Fibroblast of upper back skin (primary cell): ENCODE measurements at regions not wholly inside any gene's neighbourhood (a gene's known extent, or its start where the extent isn't known, plus 50 kb on each side); places are given as distances from the start of the nearest gene placed in this dataset.
"Not testable (repeated sequence)": the region's sequence is repeated elsewhere in the genome, so short reads cannot be mapped to it uniquely, and the experiment has no call there.

Source experiments
- DNase-seq: peaks from one replicate; pipeline ENCODE4 v3.0.0-alpha.2; 2013

DNA sequence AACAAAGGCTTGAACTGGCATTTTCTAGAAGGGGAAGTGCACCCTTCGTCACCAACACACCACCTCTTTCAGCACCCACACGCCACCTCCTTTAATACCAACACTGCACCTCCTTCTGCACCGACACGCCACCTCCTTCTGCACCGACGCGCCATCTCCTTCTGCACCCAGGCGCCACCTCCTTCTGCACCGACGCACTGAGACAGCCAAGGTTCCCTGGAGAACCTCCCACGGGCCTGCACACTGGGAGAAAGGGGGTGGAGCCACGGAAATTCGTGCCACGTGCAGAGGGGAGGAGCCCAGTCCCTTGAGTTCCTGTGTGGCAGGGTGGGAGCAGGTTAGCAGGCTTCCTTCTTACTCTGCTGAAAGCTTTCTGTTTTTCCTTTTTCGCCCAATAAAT is 327.9 kb upstream of the C1orf174 start:
- no peak for DNase-seq

DNA sequence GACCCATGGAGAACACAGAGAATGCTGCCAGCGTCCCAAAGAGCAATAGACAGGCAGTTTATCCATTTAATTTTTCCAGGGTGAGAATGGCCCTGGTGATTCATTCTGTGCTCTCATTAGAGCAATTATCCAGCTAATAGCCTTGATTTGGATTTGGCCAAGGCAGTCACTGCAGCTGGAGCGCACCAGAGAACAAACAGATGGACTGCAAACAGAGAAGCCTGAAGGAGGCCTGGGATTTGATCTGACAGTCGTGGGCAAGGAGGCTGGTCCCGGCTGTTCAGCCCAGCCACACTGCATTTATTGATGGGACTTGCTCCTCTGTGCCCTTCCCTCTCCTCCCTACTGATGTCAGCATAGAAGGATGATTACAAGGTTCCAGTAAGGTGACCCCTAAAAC is 353.9 kb upstream of the C1orf174 start:
- DNase-seq, result no peak

DNA sequence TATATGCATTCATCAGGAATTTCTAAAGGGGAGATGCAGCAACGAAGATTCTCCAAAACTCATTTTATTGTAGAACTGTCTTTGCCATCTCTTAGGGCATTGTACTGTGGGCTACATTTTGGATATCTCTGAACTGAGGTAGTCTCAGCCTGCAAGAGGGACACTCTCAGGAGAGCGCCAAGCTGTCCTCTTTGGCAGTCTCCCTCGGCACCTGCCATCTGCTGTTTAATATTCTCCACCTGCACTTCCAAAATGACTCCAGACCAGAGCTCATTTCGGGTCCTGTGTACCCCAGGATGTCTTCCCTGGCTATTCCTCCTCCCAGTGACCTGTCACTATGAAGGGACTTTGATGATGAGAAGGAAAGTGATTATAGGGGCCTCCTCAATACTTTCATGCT is 356.3 kb upstream of the C1orf174 start:
- no peak for DNase-seq

DNA sequence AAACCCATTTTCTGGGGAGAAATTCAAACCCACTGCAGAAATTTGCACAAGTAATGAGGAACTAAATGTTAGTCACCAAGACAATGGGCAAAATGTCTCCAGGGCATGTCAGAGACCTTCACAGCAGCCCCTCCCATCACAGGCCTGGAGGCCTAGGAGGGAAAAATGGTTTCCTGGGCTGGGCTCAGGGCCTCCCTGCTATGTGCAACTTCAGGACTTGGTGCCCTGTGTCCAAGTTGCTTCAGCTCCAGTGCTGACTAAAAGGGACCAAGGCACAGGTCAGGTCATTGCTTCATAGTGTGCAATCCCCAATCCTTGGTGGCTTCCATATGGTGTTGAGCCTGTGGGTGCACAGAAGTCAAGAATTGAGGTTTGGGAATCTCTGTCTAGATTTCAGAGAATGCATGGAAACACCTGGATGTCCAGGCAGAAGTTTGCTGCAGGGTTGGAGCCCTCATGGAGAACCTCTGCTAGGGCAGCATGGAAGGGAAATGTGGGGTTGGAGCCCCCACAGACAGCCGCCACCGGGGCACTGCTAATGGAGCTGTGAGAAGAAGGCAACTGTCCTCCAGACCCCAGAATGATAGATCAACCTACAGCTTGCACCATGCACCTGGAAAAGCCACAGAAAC is 358.2 kb upstream of the C1orf174 start:
- not testable (repeated sequence) for DNase-seq

DNA sequence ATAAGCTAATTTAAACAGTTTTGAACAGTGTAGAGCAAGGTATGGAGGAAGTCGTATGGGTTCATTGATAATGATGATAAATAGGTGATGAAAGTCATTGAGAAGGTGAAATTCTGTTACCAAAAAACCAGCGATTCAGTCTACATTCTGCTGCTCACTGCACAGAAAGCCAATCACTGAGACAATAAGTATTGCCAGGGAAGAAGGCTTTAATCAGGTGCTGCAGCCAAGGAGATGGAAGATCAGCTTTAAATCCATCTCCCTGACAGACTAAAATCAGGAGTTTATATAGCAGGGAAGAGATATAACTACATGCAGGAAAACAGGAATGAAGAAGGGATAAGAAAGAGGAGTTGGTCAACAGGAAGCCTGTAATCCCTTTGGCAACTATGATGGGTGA is 361.3 kb upstream of the C1orf174 start:
- no peak for DNase-seq

DNA sequence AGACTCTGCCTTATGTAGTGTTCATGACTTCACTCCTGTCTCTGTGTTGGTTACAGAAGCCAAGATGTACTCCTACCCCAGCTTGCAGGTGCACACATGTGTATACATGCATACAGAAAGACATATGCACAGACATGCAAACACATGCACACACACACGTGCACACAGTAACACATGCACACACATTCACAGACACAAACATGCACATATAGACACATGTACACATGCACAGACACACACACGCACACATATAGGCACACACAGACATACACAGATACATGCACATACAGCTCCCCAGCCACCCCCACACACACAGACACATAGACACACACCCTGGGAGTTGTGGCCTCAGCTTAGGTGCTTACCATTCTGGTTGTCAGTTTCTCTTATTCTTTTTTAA is 362.6 kb upstream of the C1orf174 start:
- no peak for DNase-seq

DNA sequence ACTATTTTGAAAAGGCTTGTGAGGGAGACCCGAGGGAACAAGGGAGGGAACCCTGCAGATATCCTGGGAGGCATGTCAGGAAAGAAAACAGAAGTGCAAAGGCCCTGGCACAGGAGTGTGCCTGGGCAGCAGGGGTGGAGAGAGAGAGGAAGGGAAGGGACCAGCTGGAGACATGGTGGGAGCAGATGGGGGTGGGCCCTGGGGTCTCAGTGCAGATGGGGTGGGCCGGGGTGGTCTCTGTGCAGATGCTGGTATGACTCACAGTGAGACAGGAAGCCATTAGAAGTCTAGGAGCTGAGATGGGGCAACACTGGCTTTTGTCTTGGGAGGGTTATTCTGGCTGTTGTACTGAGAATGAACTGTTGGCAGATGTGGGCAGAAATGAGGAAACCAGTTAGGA is 363.6 kb upstream of the C1orf174 start:
- DNase-seq, result no peak

DNA sequence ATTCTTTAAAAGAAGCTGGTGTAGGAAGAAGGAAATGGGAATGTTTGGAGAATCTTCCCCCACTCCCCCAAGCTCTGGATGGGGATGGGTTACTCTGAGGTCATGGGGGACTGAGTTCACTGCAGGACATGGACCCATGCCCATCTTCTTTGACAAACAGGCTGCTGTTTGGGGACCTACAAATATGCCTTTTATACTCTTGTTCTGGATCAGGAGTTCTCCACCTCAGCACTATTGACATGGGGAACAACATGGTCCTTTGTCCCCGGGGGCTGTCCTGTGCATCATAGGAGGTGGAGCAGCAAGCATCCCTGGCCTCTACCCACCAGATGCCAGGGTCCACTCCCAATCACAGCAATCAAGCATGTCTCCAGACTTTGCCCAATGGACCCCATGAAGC is 365.8 kb upstream of the C1orf174 start:
- DNase-seq, result no peak

DNA sequence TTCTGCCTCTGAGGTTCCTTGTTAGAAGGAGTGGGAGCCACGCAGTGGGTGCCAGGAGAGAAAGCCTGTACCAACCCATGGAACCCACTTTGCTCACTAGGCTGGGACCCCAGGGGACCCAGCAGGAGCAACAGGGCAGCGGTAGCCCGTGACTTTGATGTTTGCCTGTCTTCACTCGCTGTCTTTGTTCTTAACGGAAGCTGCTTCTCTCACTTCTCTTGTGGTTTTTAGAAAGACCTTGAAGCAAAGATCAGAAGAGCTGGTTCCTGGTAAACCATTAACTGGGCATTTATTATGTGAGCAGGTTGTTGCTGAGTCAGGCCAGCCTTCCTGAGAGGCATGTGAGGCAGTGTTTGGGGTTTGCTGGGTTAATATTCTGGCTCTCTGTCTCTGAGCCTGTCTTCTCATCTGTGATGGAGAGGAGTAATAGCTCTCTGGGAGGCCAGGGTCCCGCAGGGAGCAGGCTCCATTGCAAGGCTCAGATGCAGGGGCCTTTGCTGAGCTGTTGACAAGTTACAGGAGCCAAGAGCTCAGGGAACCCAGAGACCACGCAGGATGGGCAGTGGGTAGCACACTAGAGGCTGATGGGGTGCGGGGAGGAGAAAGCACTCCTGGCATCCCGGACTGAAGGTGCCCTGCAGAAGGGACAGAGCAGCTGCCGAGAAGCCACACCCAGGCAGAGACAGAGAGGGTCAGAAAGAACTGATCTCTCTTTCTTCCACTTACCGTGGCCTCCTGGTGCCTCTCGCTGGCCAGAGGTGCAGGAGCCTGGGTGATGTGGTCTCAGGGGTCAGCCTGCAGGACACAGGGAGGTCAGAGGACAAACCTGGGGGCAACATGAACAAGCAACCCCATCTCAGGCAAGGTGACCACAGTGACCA is 367.5 kb upstream of the C1orf174 start:
- DNase-seq, result no peak

DNA sequence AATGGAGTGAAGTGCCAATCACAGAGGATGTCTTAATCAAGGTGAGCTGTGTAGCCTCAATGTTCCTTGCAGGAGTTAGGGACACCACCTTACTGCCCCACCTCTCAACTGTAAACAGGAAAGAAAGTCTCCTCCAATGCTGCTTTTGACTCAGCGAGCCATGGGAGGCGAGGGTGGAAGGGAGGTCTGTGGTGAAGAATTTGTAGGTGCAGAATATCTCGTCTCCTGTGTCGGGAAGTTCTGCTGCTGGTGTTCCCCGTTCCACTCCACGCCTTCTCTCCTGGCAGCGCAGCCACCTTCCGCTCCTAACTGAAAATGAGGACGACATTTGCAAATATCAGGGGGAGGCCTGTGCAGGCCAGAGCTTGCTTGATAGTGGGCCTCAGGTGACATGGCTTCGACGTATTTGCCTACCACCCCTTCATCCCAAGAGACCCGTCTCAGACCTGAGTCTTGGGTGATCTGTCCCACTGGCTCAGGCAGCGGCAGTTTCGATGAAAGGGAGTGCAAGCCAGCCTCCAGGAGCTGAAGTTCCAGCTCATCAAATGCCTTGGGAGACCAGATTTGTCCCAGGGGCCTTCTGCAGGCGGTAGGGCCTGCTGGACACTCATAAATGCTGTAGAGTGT is 368.3 kb upstream of the C1orf174 start:
- no peak for DNase-seq

DNA sequence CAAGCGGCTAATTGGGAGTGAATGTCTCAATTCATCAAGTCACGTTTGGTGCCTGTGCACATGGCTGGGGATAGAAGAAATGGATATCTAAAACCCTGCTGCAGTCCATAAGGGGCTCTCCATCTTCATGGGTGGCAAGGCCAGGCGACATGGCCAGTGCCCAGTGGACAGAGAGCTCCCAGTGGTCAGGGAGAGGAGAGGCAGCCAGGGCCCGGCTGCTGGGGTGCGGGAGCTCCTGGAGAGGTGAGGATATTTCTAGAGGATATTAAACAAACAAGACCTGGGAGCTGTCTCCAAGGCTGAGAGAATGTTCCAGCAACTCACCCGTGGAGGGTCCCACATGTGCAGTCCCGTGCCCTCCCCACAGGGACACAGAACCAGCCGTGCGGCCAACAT is 368.8 kb upstream of the C1orf174 start:
- no peak for DNase-seq

DNA sequence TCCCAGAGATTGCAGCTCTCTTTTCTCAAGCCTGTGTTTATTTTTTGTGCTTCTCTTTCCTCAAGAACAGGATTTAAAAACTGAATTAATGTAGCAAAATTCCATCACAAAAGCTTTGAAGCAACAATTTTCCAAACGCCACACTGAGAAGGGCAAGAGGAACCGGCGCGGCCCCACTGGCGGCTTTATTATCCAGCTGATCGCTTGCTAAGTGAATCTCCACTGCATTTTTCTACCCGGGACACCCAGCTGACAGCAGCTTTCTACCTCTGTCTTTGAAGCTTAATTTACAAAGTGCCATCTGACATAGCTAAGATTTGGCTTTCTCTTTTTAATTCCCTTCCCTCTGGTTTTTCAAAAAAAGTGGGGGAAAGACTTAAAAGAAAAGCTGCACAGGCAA is 369.3 kb upstream of the C1orf174 start:
- no peak for DNase-seq

DNA sequence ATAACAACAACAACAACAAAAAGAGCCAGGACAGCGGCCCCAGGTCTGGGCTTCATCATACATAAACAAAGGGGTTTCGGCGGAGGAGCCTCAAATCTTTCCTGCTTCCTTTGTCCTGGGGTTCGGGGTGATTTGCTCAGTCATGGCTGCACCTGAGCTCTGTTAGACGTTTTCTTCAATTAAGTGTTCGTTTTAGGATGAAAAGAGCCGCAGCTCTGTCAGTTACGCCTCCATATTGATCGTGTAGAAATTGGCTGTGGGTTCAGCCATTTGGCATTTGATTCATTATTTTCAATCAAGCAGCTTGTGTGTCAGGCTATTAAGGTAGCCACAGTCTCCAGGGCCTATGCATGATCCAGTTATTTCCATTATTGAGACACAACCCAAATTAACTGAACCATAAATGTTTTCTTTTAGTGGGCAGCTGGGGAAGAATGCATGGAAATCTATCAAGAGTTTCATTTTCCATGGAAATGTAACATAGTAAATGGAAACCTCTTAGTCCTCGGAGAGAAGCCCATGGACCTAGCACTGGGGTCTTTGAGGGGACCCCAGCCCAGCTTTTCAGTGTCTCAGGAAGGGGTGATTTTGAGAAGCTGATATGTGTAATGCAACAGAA is 370.0 kb upstream of the C1orf174 start:
- DNase-seq, result no peak

DNA sequence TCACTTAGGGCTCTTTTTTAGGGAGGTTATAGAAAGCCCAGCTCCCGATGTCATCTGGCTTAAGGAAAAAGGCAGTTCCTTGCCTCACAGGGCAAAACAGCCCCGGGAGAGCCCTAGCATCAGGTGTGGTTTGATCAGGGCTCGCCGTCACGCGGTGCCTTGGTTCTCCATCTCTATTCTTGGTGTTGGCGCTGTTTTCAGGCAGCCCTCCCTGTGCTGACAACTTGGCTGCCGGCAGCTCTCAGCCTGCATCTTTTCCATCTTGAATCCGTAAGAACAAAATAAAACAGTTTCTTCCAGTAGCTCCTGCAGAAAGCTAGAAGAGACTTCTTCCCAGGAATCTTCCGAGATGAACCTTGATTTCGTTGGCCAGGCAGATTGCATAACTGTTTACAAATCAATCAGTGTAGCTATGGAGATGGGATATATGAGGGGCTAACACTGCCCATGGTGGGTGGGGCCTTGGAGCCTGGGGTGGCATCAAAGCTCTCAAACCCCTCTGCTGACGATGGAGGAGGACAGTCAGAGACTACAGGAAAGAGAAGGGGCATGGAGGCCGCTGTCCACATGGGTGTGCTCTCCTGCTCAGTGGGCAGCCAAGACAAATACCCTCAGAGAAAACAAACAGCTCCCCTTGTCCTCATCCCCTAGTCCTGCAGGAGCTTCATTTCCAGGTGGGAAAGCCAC is 370.7 kb upstream of the C1orf174 start:
- no peak for DNase-seq

DNA sequence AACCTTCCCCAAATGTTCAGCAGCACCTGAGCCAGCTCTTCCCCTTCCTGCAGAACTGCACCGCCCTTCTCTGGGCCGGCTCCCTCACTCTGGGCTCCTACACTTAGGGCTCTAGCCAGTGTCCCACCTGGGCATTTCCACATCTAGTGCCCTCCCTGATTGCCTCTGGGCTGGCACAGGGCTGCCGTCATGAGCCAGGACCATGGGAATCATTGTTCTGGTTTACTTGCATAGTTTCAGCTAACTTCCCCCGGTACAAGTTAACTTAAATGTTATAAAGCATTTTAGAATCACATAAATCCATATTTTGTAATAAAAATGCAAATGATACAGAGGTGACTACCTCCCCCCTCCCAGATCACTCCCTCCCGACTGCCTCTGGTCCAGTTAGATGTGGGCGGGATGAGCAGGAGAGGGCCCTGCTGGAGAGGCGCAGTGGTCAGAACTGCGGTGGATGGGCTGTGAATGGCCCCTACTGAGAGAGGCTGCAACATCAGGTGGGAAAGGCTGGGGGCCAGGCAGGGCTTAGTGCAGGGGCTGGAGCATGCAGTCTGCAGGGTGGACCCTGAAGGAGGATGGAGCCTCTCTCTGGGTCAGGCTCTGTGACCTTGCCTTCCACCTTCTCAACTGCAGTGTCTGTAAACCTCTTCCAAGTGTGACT is 371.4 kb upstream of the C1orf174 start:
- DNase-seq, result no peak

DNA sequence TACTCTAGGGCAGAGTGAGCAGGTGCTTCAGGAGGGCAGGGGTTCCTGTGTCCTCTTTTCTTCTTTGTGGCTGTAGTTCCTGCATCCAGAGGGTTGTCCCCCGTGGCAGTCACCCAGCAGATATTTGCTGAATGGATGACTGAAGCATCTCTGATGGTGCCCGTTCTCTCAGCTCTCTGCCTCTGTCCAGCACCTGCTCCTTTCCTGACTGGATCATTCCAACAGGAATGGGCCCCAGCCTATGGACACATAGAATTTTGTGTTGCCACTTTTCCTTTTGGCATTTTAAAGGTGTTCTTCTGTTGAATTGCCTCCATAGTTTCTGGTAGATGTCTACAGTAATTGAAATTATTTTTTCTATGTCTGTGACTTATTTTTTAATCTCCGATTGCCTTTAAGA is 372.5 kb upstream of the C1orf174 start:
- no peak for DNase-seq

DNA sequence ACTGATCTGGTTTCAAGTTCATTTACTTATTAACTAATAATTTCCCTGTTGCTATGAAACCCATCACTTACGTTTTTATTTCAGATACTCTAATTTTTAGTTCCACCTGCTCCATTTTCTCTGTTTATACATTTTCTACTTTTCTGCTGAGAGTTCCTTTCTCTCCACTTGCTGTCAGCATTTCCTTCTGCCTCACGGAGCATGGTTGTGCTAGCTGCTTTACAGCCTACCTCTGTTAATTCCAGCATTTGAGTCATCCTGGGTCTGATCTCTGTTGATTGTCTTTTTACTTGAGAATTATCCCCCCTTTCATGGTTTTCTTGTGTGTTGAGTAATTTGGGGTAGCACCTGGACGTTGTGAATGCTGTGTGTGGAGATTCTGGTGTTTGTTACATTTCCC is 373.2 kb upstream of the C1orf174 start:
- no peak for DNase-seq

DNA sequence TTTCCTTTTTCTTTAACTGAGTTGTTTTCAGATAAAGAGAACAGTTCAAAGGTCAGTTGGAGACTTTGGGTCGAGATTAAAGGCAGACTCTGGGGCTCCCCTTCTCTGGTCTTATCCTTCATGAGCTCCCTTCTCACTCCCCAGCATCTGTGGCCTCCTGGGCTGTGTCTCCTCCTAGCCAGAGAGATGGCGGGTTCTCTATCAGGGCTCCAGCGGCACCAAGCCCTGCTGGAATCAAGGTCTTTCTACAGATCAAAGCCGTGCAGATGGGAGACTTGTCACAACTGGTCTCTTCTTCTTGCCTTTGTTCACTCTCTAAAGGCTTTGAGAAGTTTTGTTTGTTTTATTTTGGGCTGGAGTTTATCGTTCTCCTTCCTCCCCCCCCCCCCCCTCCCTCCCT is 373.7 kb upstream of the C1orf174 start:
- no peak for DNase-seq

DNA sequence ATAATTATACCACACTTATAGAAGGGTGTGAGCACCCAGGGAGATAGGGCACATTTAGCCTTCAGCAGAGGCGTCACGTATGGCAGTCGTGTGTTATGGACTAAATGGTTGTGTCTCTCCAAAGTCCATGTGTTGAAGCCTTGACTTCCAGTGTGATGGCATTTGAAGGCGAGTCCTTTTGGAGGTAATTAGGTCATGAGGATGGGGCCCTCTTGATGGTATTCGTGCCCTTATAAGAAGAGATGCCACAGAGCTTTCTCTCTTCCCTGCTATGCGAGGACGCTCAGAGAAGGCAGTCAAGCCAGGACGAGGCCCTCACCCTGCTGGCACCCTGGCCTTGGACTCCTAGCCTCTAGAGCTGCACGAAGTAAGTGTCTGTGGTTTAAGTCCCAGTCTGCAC is 375.0 kb upstream of the C1orf174 start:
- DNase-seq, result no peak

DNA sequence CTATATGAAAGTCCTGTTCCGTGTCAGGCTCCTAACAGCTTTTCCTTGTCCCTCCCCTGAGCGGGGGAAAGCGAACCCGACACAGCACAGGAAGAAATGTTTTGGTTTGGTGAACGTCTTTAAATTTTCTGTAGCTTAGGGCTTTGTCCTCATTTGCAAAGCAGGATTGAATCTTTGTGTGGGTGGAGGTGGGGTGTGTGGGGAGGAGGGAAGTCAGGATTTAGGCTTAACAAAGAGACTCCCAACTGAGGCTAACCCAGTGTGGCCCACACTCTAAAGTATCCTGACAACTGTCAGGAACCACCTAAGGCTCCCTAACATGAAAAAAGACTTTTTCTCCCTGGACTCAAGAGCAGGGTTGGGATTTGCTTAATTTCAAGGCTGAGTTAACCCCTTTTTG is 376.2 kb upstream of the C1orf174 start:
- no peak for DNase-seq

DNA sequence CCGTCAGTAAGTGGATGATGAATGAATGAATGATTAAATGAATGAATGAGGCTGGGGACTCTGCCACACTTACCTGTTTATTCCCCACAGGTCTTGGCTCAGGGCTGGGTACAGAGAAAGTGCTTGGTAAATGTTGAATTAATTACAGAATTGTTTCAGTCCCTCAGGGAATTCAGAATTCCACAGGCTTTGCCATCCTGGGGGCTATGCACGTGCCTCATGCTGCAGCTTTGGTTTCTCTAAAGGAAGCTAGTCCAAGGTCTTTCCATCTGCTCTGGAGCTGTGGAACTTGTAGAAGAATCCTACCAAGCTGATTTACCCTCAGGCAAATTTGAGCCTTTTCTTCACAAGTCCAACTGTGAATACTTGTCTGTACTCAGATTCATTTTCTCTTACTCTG is 376.8 kb upstream of the AJAP1 start:
- no peak for DNase-seq

DNA sequence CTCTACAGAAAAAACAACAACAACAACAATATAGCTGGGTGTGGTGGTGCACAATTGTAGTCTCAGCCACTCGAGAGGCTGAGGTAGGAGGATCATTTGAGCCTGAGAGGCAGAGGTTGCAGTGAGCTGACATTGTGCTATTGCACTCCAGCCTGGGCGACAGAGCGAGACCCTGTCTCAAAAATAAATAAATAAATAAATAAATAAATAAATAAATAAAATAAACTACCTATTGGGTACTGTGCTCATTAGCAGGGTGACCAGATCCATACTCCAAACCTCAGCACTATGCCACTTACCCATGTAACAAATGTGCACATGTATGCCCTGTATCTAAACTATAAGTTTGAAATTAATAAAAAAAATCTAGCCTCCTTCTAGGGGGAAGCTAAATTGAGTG is 369.4 kb upstream of the AJAP1 start:
- DNase-seq, result no peak

DNA sequence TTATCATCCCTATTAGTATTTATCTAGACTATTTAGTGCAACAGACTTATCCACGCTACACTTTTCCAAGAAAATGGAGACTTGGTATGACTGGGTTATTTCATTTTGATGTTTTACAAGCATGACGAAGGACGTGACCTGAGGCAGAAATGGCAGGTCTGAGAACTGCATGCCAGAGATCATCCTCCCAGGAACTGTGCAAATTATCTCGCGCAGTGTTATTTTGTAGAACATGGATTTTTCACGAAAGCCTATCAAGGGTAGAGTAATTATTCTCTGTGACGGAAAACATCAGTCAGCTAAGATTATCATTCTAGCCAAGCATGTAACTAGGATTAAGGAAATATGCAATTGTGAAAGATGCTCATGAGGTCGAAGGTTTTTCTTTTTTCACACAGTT is 361.5 kb upstream of the AJAP1 start:
- no peak for DNase-seq
